RWPE2 (cell line): ENCODE measurements at regions not wholly inside any gene's neighbourhood (a gene's known extent, or its start where the extent isn't known, plus 50 kb on each side); places are given as distances from the start of the nearest gene placed in this dataset.

Source experiments
- ATAC-seq: fragments of 200-7000 bp; cut with Tn5 transposase; 3 replicates; pipeline ENCODE4 v1.9.1; 2021; ENCODE audit warnings: low read depth
- DNase-seq: peaks from one replicate; pipeline ENCODE4 v3.0.0-alpha.2; 2020; ENCODE audit warnings: low spot score
- H3K27ac ChIP-seq: fragments of 450-650 bp; 2 replicates; pipeline ENCODE4 v1.5.1; 2017; ENCODE audit warnings: mild to moderate bottlenecking; ENCODE audit not compliant: poor library complexity, severe bottlenecking
- H3K27me3 ChIP-seq: fragments of 250-450 bp; sonication (Bioruptor Pico); 2 replicates; pipeline ENCODE4 v1.5.1; 2021; ENCODE audit warnings: mild to moderate bottlenecking, moderate library complexity; ENCODE audit not compliant: insufficient read depth, poor library complexity, severe bottlenecking
- H3K36me3 ChIP-seq: fragments of 250-450 bp; sonication (Bioruptor Pico); 2 replicates; pipeline ENCODE4 v1.5.1; 2020; ENCODE audit warnings: low read depth, mild to moderate bottlenecking, moderate library complexity
- H3K4me1 ChIP-seq: fragments of 250-450 bp; sonication (Bioruptor Pico); 2 replicates; pipeline ENCODE4 v1.5.1; 2021; ENCODE audit warnings: mild to moderate bottlenecking, moderate library complexity; ENCODE audit not compliant: insufficient read depth, poor library complexity, severe bottlenecking
- H3K4me3 ChIP-seq: fragments of 250-450 bp; sonication (Bioruptor Pico); 2 replicates; pipeline ENCODE4 v1.5.1; 2021; ENCODE audit warnings: mild to moderate bottlenecking, moderate library complexity; ENCODE audit not compliant: severe bottlenecking
- H3K9me3 ChIP-seq: fragments of 250-450 bp; sonication (Bioruptor Pico); 2 replicates; pipeline ENCODE4 v1.5.1; 2021; ENCODE audit warnings: mild to moderate bottlenecking, moderate library complexity; ENCODE audit not compliant: severe bottlenecking
- TF ChIP-seq, protein P1 (sequence below): fragments of 450-650 bp; IDR thresholded peaks from one replicate; pipeline ENCODE4 v1.5.1; 2017; ENCODE audit warnings: mild to moderate bottlenecking, moderate library complexity; ENCODE audit not compliant: poor library complexity, severe bottlenecking

DNA sequence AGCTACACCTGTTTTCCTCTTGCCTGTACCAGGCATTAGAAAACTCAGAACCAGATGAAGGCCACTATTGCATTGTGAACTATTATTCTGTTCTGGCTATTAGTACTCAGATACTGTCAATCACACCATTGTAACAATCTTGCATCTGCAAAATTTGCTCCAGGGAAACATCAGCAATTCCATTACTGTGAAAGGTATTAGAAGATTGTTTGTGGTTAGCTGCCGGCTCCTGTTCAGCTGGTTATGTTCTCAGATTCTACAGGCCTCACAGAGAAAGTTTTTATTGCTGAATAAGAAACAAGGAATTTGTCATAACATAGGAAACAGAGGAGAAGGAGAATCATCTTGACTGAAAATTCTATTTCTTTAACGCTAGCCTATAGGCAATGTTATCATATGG is 179.9 kb downstream of the PLOD2 start:
- TF ChIP-seq, protein P1, sequence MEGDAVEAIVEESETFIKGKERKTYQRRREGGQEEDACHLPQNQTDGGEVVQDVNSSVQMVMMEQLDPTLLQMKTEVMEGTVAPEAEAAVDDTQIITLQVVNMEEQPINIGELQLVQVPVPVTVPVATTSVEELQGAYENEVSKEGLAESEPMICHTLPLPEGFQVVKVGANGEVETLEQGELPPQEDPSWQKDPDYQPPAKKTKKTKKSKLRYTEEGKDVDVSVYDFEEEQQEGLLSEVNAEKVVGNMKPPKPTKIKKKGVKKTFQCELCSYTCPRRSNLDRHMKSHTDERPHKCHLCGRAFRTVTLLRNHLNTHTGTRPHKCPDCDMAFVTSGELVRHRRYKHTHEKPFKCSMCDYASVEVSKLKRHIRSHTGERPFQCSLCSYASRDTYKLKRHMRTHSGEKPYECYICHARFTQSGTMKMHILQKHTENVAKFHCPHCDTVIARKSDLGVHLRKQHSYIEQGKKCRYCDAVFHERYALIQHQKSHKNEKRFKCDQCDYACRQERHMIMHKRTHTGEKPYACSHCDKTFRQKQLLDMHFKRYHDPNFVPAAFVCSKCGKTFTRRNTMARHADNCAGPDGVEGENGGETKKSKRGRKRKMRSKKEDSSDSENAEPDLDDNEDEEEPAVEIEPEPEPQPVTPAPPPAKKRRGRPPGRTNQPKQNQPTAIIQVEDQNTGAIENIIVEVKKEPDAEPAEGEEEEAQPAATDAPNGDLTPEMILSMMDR: no peak
- no peaks in the 10 kb centered on the region for H3K9me3 ChIP-seq
- no peak for ATAC-seq
- no peaks in the 10 kb centered on the region for H3K4me1 ChIP-seq
- H3K36me3 ChIP-seq: no peaks in the 10 kb centered on the region
- no peak overlapping the region for H3K27ac ChIP-seq
- no peaks in the 10 kb centered on the region for H3K27me3 ChIP-seq
- H3K4me3 ChIP-seq: no peak overlapping the region
- DNase-seq: no peak

DNA sequence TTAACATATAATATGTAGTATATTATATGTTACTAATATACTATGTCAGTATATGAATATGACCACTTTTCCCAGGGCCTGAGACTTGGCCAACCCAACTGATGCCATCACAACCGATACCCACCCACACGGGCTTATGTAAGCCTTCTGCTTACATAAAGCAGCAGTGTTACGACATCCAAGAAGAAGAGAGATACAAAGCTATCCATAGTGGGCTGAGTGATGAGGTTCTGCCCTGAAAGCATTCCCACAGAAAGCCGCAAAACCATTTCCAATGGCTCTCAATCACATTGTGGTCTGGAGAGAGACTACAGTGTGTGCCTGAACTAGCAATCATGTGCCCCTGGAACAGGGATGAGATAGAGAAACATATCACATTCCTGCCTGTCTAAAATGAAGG is 177.9 kb downstream of the PLOD2 start:
- TF ChIP-seq, protein P1: no peak
- no peaks in the 10 kb centered on the region for H3K9me3 ChIP-seq
- H3K4me1 ChIP-seq: no peaks in the 10 kb centered on the region
- H3K36me3 ChIP-seq: no peaks in the 10 kb centered on the region
- no peak overlapping the region for H3K27ac ChIP-seq
- DNase-seq: no peak
- no peak overlapping the region for H3K4me3 ChIP-seq
- H3K27me3 ChIP-seq: no peaks in the 10 kb centered on the region
- ATAC-seq: no peak
